ENCODE measurements at regions not wholly inside any gene's neighbourhood (a gene's known extent, or its start where the extent isn't known, plus 50 kb on each side); places are given as distances from the start of the nearest gene placed in this dataset.

- TF ChIP-seq HNRNPH1 (optimal IDR thresholded peaks at IDR 0.05; ENCODE audit: low read depth, low read length) = no peak
- no peak for TF ChIP-seq TCF7L2 (IDR thresholded peaks at IDR 0.05; ENCODE audit: low read depth, low read length)
- TF ChIP-seq, protein P1, sequence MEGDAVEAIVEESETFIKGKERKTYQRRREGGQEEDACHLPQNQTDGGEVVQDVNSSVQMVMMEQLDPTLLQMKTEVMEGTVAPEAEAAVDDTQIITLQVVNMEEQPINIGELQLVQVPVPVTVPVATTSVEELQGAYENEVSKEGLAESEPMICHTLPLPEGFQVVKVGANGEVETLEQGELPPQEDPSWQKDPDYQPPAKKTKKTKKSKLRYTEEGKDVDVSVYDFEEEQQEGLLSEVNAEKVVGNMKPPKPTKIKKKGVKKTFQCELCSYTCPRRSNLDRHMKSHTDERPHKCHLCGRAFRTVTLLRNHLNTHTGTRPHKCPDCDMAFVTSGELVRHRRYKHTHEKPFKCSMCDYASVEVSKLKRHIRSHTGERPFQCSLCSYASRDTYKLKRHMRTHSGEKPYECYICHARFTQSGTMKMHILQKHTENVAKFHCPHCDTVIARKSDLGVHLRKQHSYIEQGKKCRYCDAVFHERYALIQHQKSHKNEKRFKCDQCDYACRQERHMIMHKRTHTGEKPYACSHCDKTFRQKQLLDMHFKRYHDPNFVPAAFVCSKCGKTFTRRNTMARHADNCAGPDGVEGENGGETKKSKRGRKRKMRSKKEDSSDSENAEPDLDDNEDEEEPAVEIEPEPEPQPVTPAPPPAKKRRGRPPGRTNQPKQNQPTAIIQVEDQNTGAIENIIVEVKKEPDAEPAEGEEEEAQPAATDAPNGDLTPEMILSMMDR (IDR thresholded peaks at IDR 0.05 in 2 of 3, conservative IDR thresholded peaks at IDR 0.05 in 1 of 3; ENCODE audit: insufficient read depth in 2 of 3, low read depth in 1 of 3, low read length in 3 of 3) = no peak
- TF ChIP-seq ZNF197 (CRISPR knock-in tag; IDR thresholded peaks at IDR 0.05; ENCODE audit: low read depth) = no peak
- TF ChIP-seq GATAD2B (IDR thresholded peaks at IDR 0.05; ENCODE audit: borderline replicate concordance) = no peak
- no peak for TF ChIP-seq POLR3A (IDR thresholded peaks at IDR 0.05; ENCODE audit: borderline replicate concordance, extremely low read depth, insufficient read depth, insufficient read length)
- no peak for TF ChIP-seq REST (IDR thresholded peaks at IDR 0.05; ENCODE audit: borderline replicate concordance)
- TF ChIP-seq REST (CRISPR knock-in tag; IDR thresholded peaks at IDR 0.05; ENCODE audit: low read depth) = no peak
- TF ChIP-seq HDAC3 (IDR thresholded peaks at IDR 0.05; ENCODE audit: borderline replicate concordance, partially characterized antibody) = no peak
- no peak for TF ChIP-seq ZNF24 (IDR thresholded peaks at IDR 0.05)
- no peak for TF ChIP-seq FOXK1 (CRISPR knock-in tag; IDR thresholded peaks at IDR 0.05; ENCODE audit: borderline replicate concordance)
- TF ChIP-seq TFAP4 (CRISPR knock-in tag; IDR thresholded peaks at IDR 0.05; ENCODE audit: borderline replicate concordance) = no peak
- no peak for TF ChIP-seq MYBL2 (IDR thresholded peaks at IDR 0.05; ENCODE audit: low read depth)
- TF ChIP-seq MYBL2 (CRISPR knock-in tag; IDR thresholded peaks at IDR 0.05; ENCODE audit: borderline replicate concordance) = no peak
- no peak for TF ChIP-seq PHF21A (IDR thresholded peaks at IDR 0.05; ENCODE audit: borderline replicate concordance, low read depth)
Measured at GRCh38 chr7:33727315-33727714, 178.0 kb upstream of the BMPER start.
